ENCODE measurements at regions not wholly inside any gene's neighbourhood (a gene's known extent, or its start where the extent isn't known, plus 50 kb on each side); places are given as distances from the start of the nearest gene placed in this dataset.
A peak's percentile ranks its signal among the peaks of the same experiment; 100 is the strongest.

GRCh38 chrX:44432641-44433040, 89.2 kb upstream of the EFHC2 start:
- no TSS peak for BruUV-seq (replicated peaks)
- H3K27me3 ChIP-seq (ENCODE audit: control insufficient read depth, insufficient read depth, low read length), result no peaks in the 10 kb centered on the region
- TF ChIP-seq POLR2AphosphoS5 (IDR thresholded peaks at IDR 0.05; ENCODE audit: low read depth, low read length), result no peak
- TF ChIP-seq CTCF (IDR thresholded peaks at IDR 0.05), result no peak
- no peak for TF ChIP-seq TCF7L2 (IDR thresholded peaks at IDR 0.05; ENCODE audit: low read depth, low read length)
- no peak for TF ChIP-seq REST (IDR thresholded peaks at IDR 0.05; ENCODE audit: insufficient read depth in 1 of 2, low read depth in 2 of 2, low read length in 1 of 2)
- no peak for TF ChIP-seq SIN3A (IDR thresholded peaks at IDR 0.05; ENCODE audit: borderline replicate concordance, insufficient read depth, low read depth, low read length)
- DNase-seq (ENCODE audit: low read depth, low spot score) (no peak), ATAC-seq (no peak)
- no peak overlapping the region for H3K4me3 ChIP-seq (ENCODE audit: low read depth in 2 of 2, low read length in 2 of 2)
- ChIA-PET POLR2A (no interaction called here), CTCF (no interaction called here)
- in situ Hi-C loops (cut with HindIII; ENCODE audit: low pct_unique_long_range_greater_than_20kb, low sequenced_read_pairs), result no loop called here
- intact Hi-C loops (cut with micrococcal nuclease; ENCODE audit: unreplicated experiment), result no loop called here
- no peak overlapping the region for H3K27ac ChIP-seq (ENCODE audit: low read length)
- no peaks in the 10 kb centered on the region for H3K36me3 ChIP-seq (ENCODE audit: control insufficient read depth, insufficient read depth, low read length)
- H3K4me1 ChIP-seq (ENCODE audit: control insufficient read depth, insufficient read depth, low read length), result peaks cover 7% of the 10 kb centered on the region
- no peaks in the 10 kb centered on the region for H3K9me3 ChIP-seq (ENCODE audit: control insufficient read depth, insufficient read depth, low read depth, low read length)

GRCh38 chrX:44431194-44431593, 87.7 kb upstream of the EFHC2 start:
- no peak overlapping the region for H3K27ac ChIP-seq (ENCODE audit: low read length)
- POLR2A ChIA-PET, result no interaction called here
- BruUV-seq (replicated peaks), result no TSS peak

More at GRCh38 chrX:44431194-44431593, 87.7 kb upstream of the EFHC2 start:
- ATAC-seq (peak; percentile 76), DNase-seq (ENCODE audit: low read depth, low spot score) (no peak)
- Histone ChIP-seq H3K27me3 (ENCODE audit: control insufficient read depth, insufficient read depth, low read length) (no peaks in the 10 kb centered on the region), H3K4me3 (ENCODE audit: low read depth in 2 of 2, low read length in 2 of 2) (no peak overlapping the region), H3K9me3 (ENCODE audit: control insufficient read depth, insufficient read depth, low read depth, low read length) (no peaks in the 10 kb centered on the region), H3K36me3 (ENCODE audit: control insufficient read depth, insufficient read depth, low read length) (no peaks in the 10 kb centered on the region), H3K4me1 (ENCODE audit: control insufficient read depth, insufficient read depth, low read length) (peaks cover 7% of the 10 kb centered on the region)
- no peak for TF ChIP-seq TCF7L2 (IDR thresholded peaks at IDR 0.05; ENCODE audit: low read depth, low read length)
- TF ChIP-seq SIN3A (IDR thresholded peaks at IDR 0.05; ENCODE audit: borderline replicate concordance, insufficient read depth, low read depth, low read length), result no peak
- TF ChIP-seq POLR2AphosphoS5 (IDR thresholded peaks at IDR 0.05; ENCODE audit: low read depth, low read length), result no peak
- no peak for TF ChIP-seq REST (IDR thresholded peaks at IDR 0.05; ENCODE audit: insufficient read depth in 1 of 2, low read depth in 2 of 2, low read length in 1 of 2)
- no peak for TF ChIP-seq CTCF (IDR thresholded peaks at IDR 0.05)
- in situ Hi-C loops (cut with HindIII; ENCODE audit: low pct_unique_long_range_greater_than_20kb, low sequenced_read_pairs), result no loop called here
- intact Hi-C loops (cut with micrococcal nuclease; ENCODE audit: unreplicated experiment), result no loop called here
- CTCF ChIA-PET, result interaction anchor here (0.6 kb wide), 1 partner anchor 401 kb away, joined by 3 read pairs; no protein-coding TSS in a partner anchor

Measured in Panc1 (cell line).